ENCODE measurements at regions not wholly inside any gene's neighbourhood (a gene's known extent, or its start where the extent isn't known, plus 50 kb on each side); places are given as distances from the start of the nearest gene placed in this dataset.

GRCh38 chr2:32894119-32894728, 52.5 kb upstream of the LTBP1 start:
- H3K27ac ChIP-seq, result no peak overlapping the region
- CTCF ChIA-PET, result no interaction called here
- TF ChIP-seq, protein P1, sequence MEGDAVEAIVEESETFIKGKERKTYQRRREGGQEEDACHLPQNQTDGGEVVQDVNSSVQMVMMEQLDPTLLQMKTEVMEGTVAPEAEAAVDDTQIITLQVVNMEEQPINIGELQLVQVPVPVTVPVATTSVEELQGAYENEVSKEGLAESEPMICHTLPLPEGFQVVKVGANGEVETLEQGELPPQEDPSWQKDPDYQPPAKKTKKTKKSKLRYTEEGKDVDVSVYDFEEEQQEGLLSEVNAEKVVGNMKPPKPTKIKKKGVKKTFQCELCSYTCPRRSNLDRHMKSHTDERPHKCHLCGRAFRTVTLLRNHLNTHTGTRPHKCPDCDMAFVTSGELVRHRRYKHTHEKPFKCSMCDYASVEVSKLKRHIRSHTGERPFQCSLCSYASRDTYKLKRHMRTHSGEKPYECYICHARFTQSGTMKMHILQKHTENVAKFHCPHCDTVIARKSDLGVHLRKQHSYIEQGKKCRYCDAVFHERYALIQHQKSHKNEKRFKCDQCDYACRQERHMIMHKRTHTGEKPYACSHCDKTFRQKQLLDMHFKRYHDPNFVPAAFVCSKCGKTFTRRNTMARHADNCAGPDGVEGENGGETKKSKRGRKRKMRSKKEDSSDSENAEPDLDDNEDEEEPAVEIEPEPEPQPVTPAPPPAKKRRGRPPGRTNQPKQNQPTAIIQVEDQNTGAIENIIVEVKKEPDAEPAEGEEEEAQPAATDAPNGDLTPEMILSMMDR (conservative IDR thresholded peaks at IDR 0.05; ENCODE audit: low read depth), result no peak
- POLR2A ChIA-PET (ENCODE audit: low non-redundant PET), result no interaction called here
- DNase-seq (ENCODE audit: low spot score), result no peak

GRCh38 chr2:32895424-32895823, 51.3 kb upstream of the LTBP1 start:
- CTCF ChIA-PET, result interaction anchor here (0.6 kb wide), 1 partner anchor 288 kb away, joined by 4 read pairs; no protein-coding TSS in a partner anchor
- no peak overlapping the region for H3K27ac ChIP-seq
- no peak for DNase-seq (ENCODE audit: low spot score)
- TF ChIP-seq, protein P1 (conservative IDR thresholded peaks at IDR 0.05; ENCODE audit: low read depth), result no peak
- POLR2A ChIA-PET (ENCODE audit: low non-redundant PET), result no interaction called here
